Endothelial cell of umbilical vein (primary cell): ENCODE measurements at regions not wholly inside any gene's neighbourhood (a gene's known extent, or its start where the extent isn't known, plus 50 kb on each side); places are given as distances from the start of the nearest gene placed in this dataset.

ENCODE experiments used
- BruUV-seq: library from RNA; stranded (reverse); fragments of 400-500 nt; replicated peaks from 2 replicates; lab custom pipeline; 2021; lab: Mats Ljungman, UMichigan
- CTCF ChIA-PET: fragments of 300-600, 350-600 bp; sonication (Branson Sonifier 250); formaldehyde crosslinking; loops from one replicate; lab custom pipeline; 2021; ENCODE audit warnings: antibody characterized with exemption, inconsistent platforms; lab: Charles Lee
- POLR2A ChIA-PET: fragments of 300-600, 350-600 bp; sonication (Branson Sonifier 250); formaldehyde crosslinking; loops from one replicate; lab custom pipeline; 2021; ENCODE audit warnings: antibody characterized with exemption, inconsistent platforms; lab: Charles Lee
- DNase-seq: peaks from one replicate; pipeline ENCODE4 v3.0.0-alpha.2; 2011; ENCODE audit warnings: low read depth, low spot score
- FAIRE-seq: peaks from 2 replicates; lab custom pipeline; 2011; peaks lifted over from hg19 to GRCh38; lab: Jason Lieb, UNC
- H2AFZ ChIP-seq: 2 replicates; pipeline ENCODE4 v1.6.0; 2012; ENCODE audit warnings: low read depth, low read length, control low read depth, inconsistent platforms
- H3K27ac ChIP-seq: 2 replicates; pipeline ENCODE4 v1.5.1; 2011; ENCODE audit warnings: low read depth, mild to moderate bottlenecking, control low read depth, low read length, moderate library complexity; ENCODE audit not compliant: insufficient read depth
- H3K27me3 ChIP-seq, 2 experiments: 2 replicates each; pipeline versions ENCODE4 v1.6.0 to v1.6.1; 2011; ENCODE audit warnings: low read length in 2 of 2, mixed read lengths in 1 of 2; ENCODE audit not compliant: control insufficient read depth in 2 of 2, insufficient read depth in 2 of 2
- H3K36me3 ChIP-seq, 2 experiments: 2 replicates in 1 of 2; 3 replicates in 1 of 2; pipeline ENCODE4 v1.5.1; 2011; ENCODE audit warnings: low read length in 2 of 2, mild to moderate bottlenecking in 1 of 2, moderate library complexity in 1 of 2; ENCODE audit not compliant: control insufficient read depth in 2 of 2, insufficient read depth in 2 of 2; ENCODE audit errors: extremely low read depth in 1 of 2
- H3K4me1 ChIP-seq: 3 replicates; pipeline ENCODE4 v1.5.1; 2011; ENCODE audit warnings: mild to moderate bottlenecking, low read length; ENCODE audit not compliant: control insufficient read depth, insufficient read depth; ENCODE audit errors: extremely low read depth
- H3K4me2 ChIP-seq: 2 replicates; pipeline ENCODE4 v1.6.1; 2011; ENCODE audit warnings: low read length, control low read depth, mixed read lengths; ENCODE audit not compliant: insufficient read depth
- H3K4me3 ChIP-seq, 3 experiments: fragments of 200-600 bp in 1 of 3; sonication (generic), shearing (Covaris generic) in 1 of 3; replicated peaks in 1 of 3; 2 replicates each; pipeline ENCODE4 v1.5.1; 2011 to 2016; ENCODE audit warnings: control low read depth in 3 of 3, low read length in 3 of 3, mild to moderate bottlenecking in 2 of 3, inconsistent platforms in 1 of 3, low read depth in 1 of 3, moderate library complexity in 1 of 3; ENCODE audit not compliant: insufficient read depth in 1 of 3
- H3K79me2 ChIP-seq: 2 replicates; pipeline ENCODE4 v1.6.0; 2012; ENCODE audit warnings: low read length, inconsistent platforms; ENCODE audit not compliant: control insufficient read depth, insufficient read depth
- H3K9ac ChIP-seq: replicated peaks from 2 replicates; pipeline ENCODE3; 2011; ENCODE audit warnings: low read length, control low read depth; ENCODE audit not compliant: insufficient read depth; ENCODE audit errors: extremely low read depth
- H3K9me1 ChIP-seq: replicated peaks from 3 replicates; pipeline ENCODE4 v1.6.0; 2011; ENCODE audit warnings: mild to moderate bottlenecking, low read length; ENCODE audit not compliant: control insufficient read depth, insufficient read depth; ENCODE audit errors: extremely low read depth
- H3K9me3 ChIP-seq: replicated peaks from 2 replicates; pipeline ENCODE4 v1.5.1; 2012; ENCODE audit warnings: low read length, inconsistent platforms; ENCODE audit not compliant: control insufficient read depth, insufficient read depth
- H4K20me1 ChIP-seq: replicated peaks from 2 replicates; pipeline ENCODE3; 2011; ENCODE audit warnings: mild to moderate bottlenecking, low read length; ENCODE audit not compliant: control insufficient read depth, insufficient read depth; ENCODE audit errors: extremely low read depth
- EZH2 ChIP-seq: IDR thresholded peaks from 2 replicates; pipeline ENCODE4 v1.6.1; 2012; ENCODE audit warnings: borderline replicate concordance, low read depth, mild to moderate bottlenecking, moderate library complexity, low read length, inconsistent platforms; ENCODE audit not compliant: severe bottlenecking
- FOS ChIP-seq: IDR thresholded peaks from 2 replicates; pipeline ENCODE4 v1.6.1; 2011; ENCODE audit warnings: mild to moderate bottlenecking, low read length, moderate library complexity, borderline replicate concordance; ENCODE audit not compliant: insufficient read depth
- GATA2 ChIP-seq: IDR thresholded peaks from 2 replicates; pipeline ENCODE4 v1.7.0; 2011; ENCODE audit warnings: low read depth, mild to moderate bottlenecking, moderate library complexity, mixed read lengths, low read length; ENCODE audit not compliant: insufficient read length, insufficient read depth
- JUN ChIP-seq: IDR thresholded peaks from 2 replicates; pipeline ENCODE4 v1.6.1; 2011; ENCODE audit warnings: borderline replicate concordance, low read depth; ENCODE audit not compliant: insufficient read length, insufficient read depth
- MYC ChIP-seq: IDR thresholded peaks from one replicate; pipeline ENCODE4 v1.6.1; 2011; ENCODE audit warnings: mild to moderate bottlenecking, low read depth, low read length
- POLR2A ChIP-seq: IDR thresholded peaks from 2 replicates; pipeline ENCODE4 v1.6.1; 2012; ENCODE audit warnings: low read depth, mild to moderate bottlenecking, control low read depth, low read length
- POLR2AphosphoS5 ChIP-seq: IDR thresholded peaks from 2 replicates; pipeline ENCODE4 v1.6.1; 2012; ENCODE audit warnings: low read depth, mild to moderate bottlenecking, control low read depth, low read length, moderate library complexity; ENCODE audit not compliant: insufficient read depth
- dilution Hi-C: fragments of 300-500 bp; cut with MboI; formaldehyde crosslinking; loops from one replicate; pipeline ENCODE4 v1.15.0; 2019; ENCODE audit warnings: low sequenced_read_pairs; ENCODE audit not compliant: extremely low pct_ligation_motif_present
- intact Hi-C: fragments of 100-400 bp; cut with micrococcal nuclease; formaldehyde crosslinking; loops from one replicate; pipeline ENCODE4 v1.10.0; 2022
- TF ChIP-seq, protein P1 (sequence below): IDR thresholded peaks from 2 replicates; pipeline ENCODE4 v1.6.1; 2011; ENCODE audit not compliant: insufficient read depth, insufficient read length
- TF ChIP-seq, protein P2 (sequence below), 2 donors: IDR thresholded peaks; 1 replicate in 1 of 2; 2 replicates in 1 of 2; pipeline ENCODE4 v1.5.1; 2011; ENCODE audit warnings: low read length in 2 of 2, mild to moderate bottlenecking in 2 of 2, moderate library complexity in 2 of 2, control low read depth in 1 of 2, inconsistent platforms in 1 of 2, low read depth in 1 of 2; ENCODE audit not compliant: insufficient read depth in 1 of 2; ENCODE audit errors: extremely low read depth in 1 of 2

DNA sequence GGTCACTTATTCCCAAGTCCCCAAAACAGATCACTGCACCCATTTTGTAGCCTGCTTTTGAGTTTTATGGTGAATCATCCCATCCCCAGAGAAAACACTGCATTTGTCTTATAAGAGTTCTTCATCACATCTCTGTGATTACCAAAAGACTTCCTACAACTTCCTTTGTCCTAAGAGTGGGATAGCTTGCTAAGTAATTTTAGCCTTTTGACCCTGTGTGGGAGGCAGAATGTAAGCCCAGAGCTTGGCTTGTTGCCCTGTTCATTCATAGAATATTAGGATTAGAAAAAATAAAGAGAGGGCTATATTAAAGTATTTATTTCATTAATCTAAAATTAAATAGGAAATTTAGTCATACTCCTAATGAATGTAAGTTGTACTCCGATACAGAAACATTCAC, 213.3 kb downstream of the MZT1 start:
- no peaks in the 10 kb centered on the region for H3K9me1 ChIP-seq
- H3K4me2 ChIP-seq: no peak overlapping the region
- no peak overlapping the region for H3K27ac ChIP-seq
- POLR2A ChIA-PET: no interaction called here
- dilution Hi-C loops: no loop called here
- no peaks in the 10 kb centered on the region for H3K79me2 ChIP-seq
- BruUV-seq: no TSS peak
- no peaks in the 10 kb centered on the region for H3K27me3 ChIP-seq
- no peak for FAIRE-seq
- no peaks in the 10 kb centered on the region for H3K4me1 ChIP-seq
- TF ChIP-seq MYC (no peak), FOS (no peak), JUN (no peak)
- H4K20me1 ChIP-seq: no peaks in the 10 kb centered on the region
- no peak overlapping the region for H3K4me3 ChIP-seq
- no peak overlapping the region for H2AFZ ChIP-seq
- no peaks in the 10 kb centered on the region for H3K36me3 ChIP-seq
- H3K9ac ChIP-seq: no peak overlapping the region
- intact Hi-C loops: no loop called here
- H3K9me3 ChIP-seq: no peaks in the 10 kb centered on the region
- CTCF ChIA-PET: no interaction called here
- DNase-seq: no peak

DNA sequence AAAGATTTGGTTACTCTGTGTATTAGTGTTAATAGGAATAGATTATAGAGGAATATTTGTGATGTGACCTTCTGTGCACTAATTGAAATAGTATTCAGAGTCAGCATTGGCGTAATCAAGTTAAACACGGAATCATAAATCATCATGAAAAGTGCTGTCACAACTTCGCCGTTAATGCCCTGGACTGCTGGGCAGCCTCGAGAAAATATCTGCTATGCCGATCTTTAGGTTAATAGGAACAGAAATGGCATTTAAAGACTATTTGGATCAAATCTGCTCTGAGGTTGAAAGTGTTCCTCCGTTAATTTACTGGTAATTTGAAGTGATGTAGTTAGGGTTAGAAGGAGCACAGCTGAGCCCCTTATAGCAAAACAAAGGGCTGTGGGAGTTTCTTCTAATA, 219.0 kb downstream of the MZT1 start:
- no peak overlapping the region for H3K27ac ChIP-seq
- no peak overlapping the region for H3K4me2 ChIP-seq
- no peaks in the 10 kb centered on the region for H4K20me1 ChIP-seq
- H3K9ac ChIP-seq: no peak overlapping the region
- H3K9me1 ChIP-seq: no peaks in the 10 kb centered on the region
- intact Hi-C loops: no loop called here
- ChIA-PET POLR2A (no interaction called here), CTCF (no interaction called here)
- TF ChIP-seq, protein P1, sequence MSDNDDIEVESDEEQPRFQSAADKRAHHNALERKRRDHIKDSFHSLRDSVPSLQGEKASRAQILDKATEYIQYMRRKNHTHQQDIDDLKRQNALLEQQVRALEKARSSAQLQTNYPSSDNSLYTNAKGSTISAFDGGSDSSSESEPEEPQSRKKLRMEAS: no peak
- TF ChIP-seq POLR2A: no peak
- TF ChIP-seq, protein P2, sequence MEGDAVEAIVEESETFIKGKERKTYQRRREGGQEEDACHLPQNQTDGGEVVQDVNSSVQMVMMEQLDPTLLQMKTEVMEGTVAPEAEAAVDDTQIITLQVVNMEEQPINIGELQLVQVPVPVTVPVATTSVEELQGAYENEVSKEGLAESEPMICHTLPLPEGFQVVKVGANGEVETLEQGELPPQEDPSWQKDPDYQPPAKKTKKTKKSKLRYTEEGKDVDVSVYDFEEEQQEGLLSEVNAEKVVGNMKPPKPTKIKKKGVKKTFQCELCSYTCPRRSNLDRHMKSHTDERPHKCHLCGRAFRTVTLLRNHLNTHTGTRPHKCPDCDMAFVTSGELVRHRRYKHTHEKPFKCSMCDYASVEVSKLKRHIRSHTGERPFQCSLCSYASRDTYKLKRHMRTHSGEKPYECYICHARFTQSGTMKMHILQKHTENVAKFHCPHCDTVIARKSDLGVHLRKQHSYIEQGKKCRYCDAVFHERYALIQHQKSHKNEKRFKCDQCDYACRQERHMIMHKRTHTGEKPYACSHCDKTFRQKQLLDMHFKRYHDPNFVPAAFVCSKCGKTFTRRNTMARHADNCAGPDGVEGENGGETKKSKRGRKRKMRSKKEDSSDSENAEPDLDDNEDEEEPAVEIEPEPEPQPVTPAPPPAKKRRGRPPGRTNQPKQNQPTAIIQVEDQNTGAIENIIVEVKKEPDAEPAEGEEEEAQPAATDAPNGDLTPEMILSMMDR (IDR thresholded peaks at IDR 0.05; ENCODE audit: extremely low read depth in 1 of 2, insufficient read depth in 1 of 2, low read depth in 1 of 2, low read length in 2 of 2): no peak
- no peak for TF ChIP-seq EZH2
- no peak for TF ChIP-seq GATA2
- TF ChIP-seq POLR2AphosphoS5: no peak
- no peak for TF ChIP-seq FOS
- TF ChIP-seq JUN: no peak
- TF ChIP-seq MYC: no peak
- H3K27me3 ChIP-seq: no peaks in the 10 kb centered on the region
- H3K4me3 ChIP-seq: no peak overlapping the region
- dilution Hi-C loops: no loop called here
- H3K36me3 ChIP-seq: no peaks in the 10 kb centered on the region
- H2AFZ ChIP-seq: no peak overlapping the region
- no peaks in the 10 kb centered on the region for H3K4me1 ChIP-seq
- H3K79me2 ChIP-seq: no peaks in the 10 kb centered on the region
- FAIRE-seq (no peak), DNase-seq (no peak)
- no peaks in the 10 kb centered on the region for H3K9me3 ChIP-seq
- BruUV-seq: no TSS peak
